HepG2 (cell line): ENCODE measurements at regions not wholly inside any gene's neighbourhood (a gene's known extent, or its start where the extent isn't known, plus 50 kb on each side); places are given as distances from the start of the nearest gene placed in this dataset.

ENCODE experiments used
- AHDC1 ChIP-seq: sonication (generic); formaldehyde crosslinking; IDR thresholded peaks from 2 replicates; pipeline ENCODE4 v1.5.1; 2020; ENCODE audit warnings: mild to moderate bottlenecking, missing genetic modification reagents, borderline replicate concordance
- AHR ChIP-seq: IDR thresholded peaks from 2 replicates; pipeline ENCODE4 v1.6.1; 2018; ENCODE audit warnings: missing genetic modification reagents, missing compliant biosample characterization
- ARID5B ChIP-seq: IDR thresholded peaks from 2 replicates; pipeline ENCODE4 v1.4.0; 2020; ENCODE audit warnings: mild to moderate bottlenecking, missing genetic modification reagents
- DDIT3 ChIP-seq: sonication (generic); formaldehyde crosslinking; IDR thresholded peaks from 2 replicates; pipeline ENCODE4 v1.4.0; 2020; ENCODE audit warnings: mild to moderate bottlenecking, missing genetic modification reagents
- FOXK2 ChIP-seq: fragments of 450-650 bp; IDR thresholded peaks from 2 replicates; pipeline ENCODE4 v1.6.1; 2016
- HNF4G ChIP-seq, 2 experiments: sonication (generic) in 1 of 2; formaldehyde crosslinking in 1 of 2; IDR thresholded peaks; 2 replicates each; pipeline versions ENCODE4 v1.4.0 to v1.6.1; 2011 to 2020; ENCODE audit warnings: borderline replicate concordance in 2 of 2, low read depth in 2 of 2, mild to moderate bottlenecking in 2 of 2, low read length in 1 of 2, missing genetic modification reagents in 1 of 2, moderate library complexity in 1 of 2
- KAT7 ChIP-seq: IDR thresholded peaks from 2 replicates; pipeline ENCODE4 v1.6.1; 2018; ENCODE audit warnings: borderline replicate concordance, missing compliant biosample characterization
- KLF13 ChIP-seq: sonication (generic); formaldehyde crosslinking; IDR thresholded peaks from 2 replicates; pipeline ENCODE4 v1.4.0; 2020; ENCODE audit warnings: mild to moderate bottlenecking, missing genetic modification reagents
- MED8 ChIP-seq: sonication (generic); formaldehyde crosslinking; IDR thresholded peaks from 2 replicates; pipeline ENCODE4 v1.8.1; 2023; ENCODE audit warnings: mild to moderate bottlenecking, missing genetic modification reagents; ENCODE audit not compliant: insufficient replicate concordance
- PAF1 ChIP-seq: IDR thresholded peaks from 2 replicates; pipeline ENCODE4 v1.6.1; 2016; ENCODE audit warnings: missing genetic modification reagents, missing compliant biosample characterization
- RARG ChIP-seq: sonication (generic); formaldehyde crosslinking; IDR thresholded peaks from 2 replicates; pipeline ENCODE4 v1.4.0; 2020; ENCODE audit warnings: low read depth, mild to moderate bottlenecking, missing genetic modification reagents
- SKI ChIP-seq: fragments of 450-650 bp; IDR thresholded peaks from one replicate; pipeline ENCODE4 v1.6.1; 2018; ENCODE audit warnings: mild to moderate bottlenecking; ENCODE audit not compliant: partially characterized antibody
- ZBTB38 ChIP-seq: sonication (generic); formaldehyde crosslinking; IDR thresholded peaks from 2 replicates; pipeline ENCODE4 v1.5.1; 2020; ENCODE audit warnings: mild to moderate bottlenecking, missing genetic modification reagents
- ZNF34 ChIP-seq: sonication (generic); formaldehyde crosslinking; IDR thresholded peaks from 2 replicates; pipeline ENCODE4 v1.4.0; 2020; ENCODE audit warnings: mild to moderate bottlenecking, missing genetic modification reagents, borderline replicate concordance
- ZNF574 ChIP-seq: sonication (generic); formaldehyde crosslinking; IDR thresholded peaks from 2 replicates; pipeline ENCODE4 v1.4.0; 2020; ENCODE audit warnings: missing genetic modification reagents
- ZNF614 ChIP-seq: IDR thresholded peaks from 2 replicates; pipeline ENCODE4 v1.6.1; 2018; ENCODE audit warnings: missing biosample characterization, missing genetic modification reagents, inconsistent platforms, borderline replicate concordance
- ZNF644 ChIP-seq: IDR thresholded peaks from 2 replicates; pipeline ENCODE4 v1.6.1; 2016; ENCODE audit warnings: low read depth

GRCh38 chr3:66808891-66809594, 189.1 kb upstream of the KBTBD8 start (continued):
- TF ChIP-seq ZNF574 (CRISPR knock-in tag) (no peak), MED8 (no peak), ARID5B (peak; percentile 71), RARG (CRISPR knock-in tag) (no peak), FOXK2 (no peak), KAT7 (CRISPR knock-in tag) (no peak), AHR (CRISPR knock-in tag) (no peak), HNF4G (IDR thresholded peaks at IDR 0.05; ENCODE audit: borderline replicate concordance, low read depth, low read length) (no peak), HNF4G (CRISPR knock-in tag; IDR thresholded peaks at IDR 0.05; ENCODE audit: borderline replicate concordance, low read depth) (0 out of 2 replicates have a peak, but pooled peaks have one; percentile 35), AHDC1 (CRISPR knock-in tag) (peak; percentile 85; the same call in 1 of the 2 replicates), ZNF614 (CRISPR knock-in tag) (no peak), KLF13 (no peak), PAF1 (CRISPR knock-in tag) (no peak), ZNF644 (CRISPR knock-in tag) (no peak), DDIT3 (CRISPR knock-in tag) (no peak), SKI (peak; percentile 94), ZBTB38 (CRISPR knock-in tag) (no peak), ZNF34 (no peak)
